CD4-positive, alpha-beta T cell treated with Interleukin-6 at 100 ng/mL for 8 hours (primary cell): ENCODE measurements at regions not wholly inside any gene's neighbourhood (a gene's known extent, or its start where the extent isn't known, plus 50 kb on each side); places are given as distances from the start of the nearest gene placed in this dataset.

ENCODE experiments used
- DNase-seq: peaks from one replicate; pipeline ENCODE4 v3.0.0-alpha.2; 2020; ENCODE audit warnings: mixed read lengths, low spot score

GRCh38 chr1:169053196-169053595 is 53.3 kb upstream of the ATP1B1 start:
- no peak for DNase-seq
